Panc1 (cell line): ENCODE measurements at regions not wholly inside any gene's neighbourhood (a gene's known extent, or its start where the extent isn't known, plus 50 kb on each side); places are given as distances from the start of the nearest gene placed in this dataset.

Experiments used
- ATAC-seq: fragments of 200-7000 bp; cut with Tn5 transposase; 2 replicates; pipeline ENCODE4 v1.9.1; 2020; ENCODE audit warnings: mild to moderate bottlenecking, moderate library complexity
- BruUV-seq: library from RNA; stranded (reverse); fragments of 400-500 nt; replicated peaks from 2 replicates; lab custom pipeline; 2021; lab: Mats Ljungman, UMichigan
- CTCF ChIA-PET: fragments of 300-600 bp; sonication (Branson Sonifier 250); formaldehyde crosslinking; loops from one replicate; lab custom pipeline; 2022; ENCODE audit warnings: antibody characterized with exemption; lab: Charles Lee
- POLR2A ChIA-PET: fragments of 300-600 bp; sonication (Branson Sonifier 250); formaldehyde crosslinking; loops from one replicate; lab custom pipeline; 2022; ENCODE audit warnings: antibody characterized with exemption; lab: Charles Lee
- DNase-seq: peaks from one replicate; pipeline ENCODE4 v3.0.0-alpha.2; 2010; ENCODE audit warnings: low read depth, low spot score
- H3K27ac ChIP-seq: 2 replicates; pipeline ENCODE4 v1.5.1; 2011; ENCODE audit warnings: mild to moderate bottlenecking, low read length, inconsistent platforms
- H3K27me3 ChIP-seq: fragments of 200-500 bp; sonication (Bioruptor generic); 2 replicates; pipeline ENCODE4 v1.6.0; 2014; ENCODE audit warnings: low read length, inconsistent platforms; ENCODE audit not compliant: control insufficient read depth, insufficient read depth
- H3K36me3 ChIP-seq: fragments of 200-500 bp; sonication (Bioruptor generic); 2 replicates; pipeline ENCODE4 v1.5.1; 2014; ENCODE audit warnings: inconsistent platforms, mild to moderate bottlenecking, low read length, moderate library complexity; ENCODE audit not compliant: control insufficient read depth, insufficient read depth
- H3K4me1 ChIP-seq: 2 replicates; pipeline ENCODE4 v1.5.1; 2011; ENCODE audit warnings: inconsistent platforms, mild to moderate bottlenecking, low read length, moderate library complexity; ENCODE audit not compliant: control insufficient read depth, insufficient read depth
- H3K4me3 ChIP-seq, 2 experiments: 2 replicates each; pipeline ENCODE4 v1.5.1; 2011 to 2012; ENCODE audit warnings: low read depth in 2 of 2, low read length in 2 of 2, mild to moderate bottlenecking in 2 of 2, inconsistent platforms in 1 of 2, moderate library complexity in 1 of 2
- H3K9me3 ChIP-seq: fragments of 200-500 bp; sonication (Bioruptor generic); 2 replicates; pipeline ENCODE4 v1.5.1; 2014; ENCODE audit warnings: low read depth, mild to moderate bottlenecking, inconsistent platforms, low read length, moderate library complexity; ENCODE audit not compliant: control insufficient read depth, insufficient read depth
- CTCF ChIP-seq: fragments of 450-650 bp; IDR thresholded peaks from 2 replicates; pipeline ENCODE4 v1.5.1; 2017; ENCODE audit warnings: mild to moderate bottlenecking
- POLR2AphosphoS5 ChIP-seq: IDR thresholded peaks from 2 replicates; pipeline ENCODE4 v1.6.1; 2012; ENCODE audit warnings: mild to moderate bottlenecking, low read depth, low read length, moderate library complexity
- REST ChIP-seq, 2 experiments: IDR thresholded peaks; 2 replicates each; pipeline ENCODE4 v1.6.1; 2011 to 2012; ENCODE audit warnings: low read depth in 2 of 2, control low read depth in 1 of 2, low read length in 1 of 2, mild to moderate bottlenecking in 1 of 2, moderate library complexity in 1 of 2; ENCODE audit not compliant: insufficient read depth in 1 of 2
- SIN3A ChIP-seq: IDR thresholded peaks from 2 replicates; pipeline ENCODE4 v1.6.1; 2012; ENCODE audit warnings: low read depth, mild to moderate bottlenecking, low read length, moderate library complexity, borderline replicate concordance; ENCODE audit not compliant: insufficient read depth
- TCF7L2 ChIP-seq: IDR thresholded peaks from 2 replicates; pipeline ENCODE4 v1.6.1; 2011; ENCODE audit warnings: mild to moderate bottlenecking, low read depth, low read length, inconsistent platforms
- in situ Hi-C: cut with HindIII; loops from 2 replicates; pipeline ENCODE4 v1.10.0; 2016; ENCODE audit warnings: low sequenced_read_pairs, low pct_unique_long_range_greater_than_20kb
- intact Hi-C: fragments of 100-400 bp; cut with micrococcal nuclease; formaldehyde crosslinking; loops from one replicate; pipeline ENCODE4 v1.10.0; 2022; ENCODE audit not compliant: unreplicated experiment

GRCh38 chr18:55031576-55031975 is 72.3 kb upstream of the CCDC68 start:
- POLR2A ChIA-PET, result no interaction called here
- Histone ChIP-seq H3K36me3 (no peaks in the 10 kb centered on the region), H3K27me3 (no peaks in the 10 kb centered on the region), H3K27ac (no peak overlapping the region), H3K4me1 (no peaks in the 10 kb centered on the region), H3K4me3 (no peak overlapping the region), H3K9me3 (no peaks in the 10 kb centered on the region)
- no TSS peak for BruUV-seq
- in situ Hi-C loops (no loop called here), intact Hi-C loops (no loop called here)
- TF ChIP-seq SIN3A (no peak), POLR2AphosphoS5 (no peak)
- ATAC-seq (no peak), DNase-seq (no peak)
- CTCF ChIA-PET, result no interaction called here

- Histone ChIP-seq H3K36me3 (no peaks in the 10 kb centered on the region), H3K4me1 (no peaks in the 10 kb centered on the region), H3K27ac (no peak overlapping the region), H3K4me3 (no peak overlapping the region), H3K27me3 (no peaks in the 10 kb centered on the region), H3K9me3 (no peaks in the 10 kb centered on the region)
- ChIA-PET POLR2A (no interaction called here), CTCF (no interaction called here)
- no peak for TF ChIP-seq POLR2AphosphoS5
- TF ChIP-seq REST (IDR thresholded peaks at IDR 0.05; ENCODE audit: insufficient read depth in 1 of 2, low read depth in 2 of 2, low read length in 1 of 2), result no peak
- no peak for TF ChIP-seq TCF7L2
- TF ChIP-seq CTCF, result no peak
- no peak for TF ChIP-seq SIN3A
- intact Hi-C loops, result no loop called here
- no TSS peak for BruUV-seq
- in situ Hi-C loops, result no loop called here
- ATAC-seq (no peak), DNase-seq (no peak)
Measured at GRCh38 chr18:55031164-55031563, 71.9 kb upstream of the CCDC68 start.

GRCh38 chr18:55024564-55024963 is 65.3 kb upstream of the CCDC68 start:
- DNase-seq, result no peak
- Histone ChIP-seq H3K36me3 (no peaks in the 10 kb centered on the region), H3K4me3 (no peak overlapping the region), H3K9me3 (no peaks in the 10 kb centered on the region), H3K27ac (no peak overlapping the region), H3K4me1 (no peaks in the 10 kb centered on the region), H3K27me3 (no peaks in the 10 kb centered on the region)
- no peak for ATAC-seq
- no TSS peak for BruUV-seq
- intact Hi-C loops (no loop called here), in situ Hi-C loops (no loop called here)
- POLR2A ChIA-PET, result no interaction called here
- TF ChIP-seq SIN3A (no peak), REST (IDR thresholded peaks at IDR 0.05; ENCODE audit: insufficient read depth in 1 of 2, low read depth in 2 of 2, low read length in 1 of 2) (no peak)
- CTCF ChIA-PET, result no interaction called here
